HG03103 (cell line): ENCODE measurements at regions not wholly inside any gene's neighbourhood (a gene's known extent, or its start where the extent isn't known, plus 50 kb on each side); places are given as distances from the start of the nearest gene placed in this dataset.

ENCODE experiments used
- ATAC-seq: cut with Tn5 transposase; IDR thresholded peaks from one replicate; pipeline ENCODE4 v1.9.1; 2021; ENCODE audit warnings: low read depth; ENCODE audit not compliant: unreplicated experiment

- ATAC-seq = no peak
Measured at GRCh38 chr5:6909901-6910300, 196.7 kb downstream of the TENT4A start.

- no peak for ATAC-seq
Measured at GRCh38 chr5:6910950-6911349, 197.7 kb downstream of the TENT4A start.

GRCh38 chr5:6914347-6914746, 201.1 kb downstream of the TENT4A start:
- ATAC-seq = no peak

GRCh38 chr5:6915574-6915973, 202.3 kb downstream of the TENT4A start:
- no peak for ATAC-seq

GRCh38 chr5:6918255-6918654, 205.0 kb downstream of the TENT4A start:
- ATAC-seq = no peak

- ATAC-seq = no peak
Measured at GRCh38 chr5:6920628-6921256, 207.5 kb downstream of the TENT4A start.

GRCh38 chr5:6926491-6927038, 213.3 kb downstream of the TENT4A start:
- ATAC-seq = no peak

GRCh38 chr5:6936031-6936430, 222.8 kb downstream of the TENT4A start:
- ATAC-seq = no peak

GRCh38 chr5:6937677-6938076, 224.4 kb downstream of the TENT4A start:
- ATAC-seq = no peak

GRCh38 chr5:6941631-6942030, 228.4 kb downstream of the TENT4A start:
- no peak for ATAC-seq

GRCh38 chr5:6943197-6944112, 230.2 kb downstream of the TENT4A start:
- ATAC-seq = no peak

- ATAC-seq = no peak
Measured at GRCh38 chr5:6948562-6948961, 235.3 kb downstream of the TENT4A start.

GRCh38 chr5:6949230-6949629, 236.0 kb downstream of the TENT4A start:
- ATAC-seq = no peak

GRCh38 chr5:6950250-6950649, 237.0 kb downstream of the TENT4A start:
- ATAC-seq = no peak

- ATAC-seq = no peak
Measured at GRCh38 chr5:6950860-6951259, 237.6 kb downstream of the TENT4A start.

GRCh38 chr5:6961123-6961522, 247.9 kb downstream of the TENT4A start:
- no peak for ATAC-seq

- no peak for ATAC-seq
Measured at GRCh38 chr5:6961837-6962635, 248.8 kb downstream of the TENT4A start.

- no peak for ATAC-seq
Measured at GRCh38 chr5:6976971-6977370, 263.7 kb downstream of the TENT4A start.

GRCh38 chr5:6979061-6979460, 265.8 kb downstream of the TENT4A start:
- no peak for ATAC-seq

- ATAC-seq = no peak
Measured at GRCh38 chr5:6989230-6989629, 276.0 kb downstream of the TENT4A start.

GRCh38 chr5:6994097-6994496, 280.9 kb downstream of the TENT4A start:
- no peak for ATAC-seq
